HCEC 1CT (cell line): ENCODE measurements at regions not wholly inside any gene's neighbourhood (a gene's known extent, or its start where the extent isn't known, plus 50 kb on each side); places are given as distances from the start of the nearest gene placed in this dataset.
"Not testable (repeated sequence)": the region's sequence is repeated elsewhere in the genome, so short reads cannot be mapped to it uniquely, and the experiment has no call there.

Experiments used
- DNase-seq: peaks from one replicate; pipeline ENCODE4 v3.0.0-alpha.2; 2017

DNA sequence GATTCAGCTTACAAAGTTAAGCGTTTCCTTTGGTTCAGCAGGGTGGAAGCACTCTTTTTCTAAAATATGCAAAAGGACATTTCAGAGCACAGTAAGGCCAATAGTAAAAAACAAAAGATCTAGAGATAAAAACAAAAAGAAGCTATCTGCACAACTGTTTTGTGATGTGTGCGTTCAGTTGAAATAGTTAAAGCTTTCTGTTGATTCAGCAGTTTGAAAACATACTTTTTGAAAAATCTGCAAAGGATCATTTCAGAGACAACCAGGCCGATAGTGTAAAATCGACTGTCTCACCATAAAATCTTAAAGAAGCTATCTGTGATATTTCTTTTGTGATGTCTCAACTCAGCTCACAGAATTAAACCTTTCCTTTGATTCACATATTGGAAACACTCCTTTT lies 300.0 kb upstream of the ALG10B start:
- no peak for DNase-seq

GRCh38 chr12:38025916-38026315 lies 290.7 kb upstream of the ALG10B start:
- DNase-seq, result no peak

GRCh38 chr12:38053113-38053512 lies 263.5 kb upstream of the ALG10B start:
- DNase-seq, result no peak

GRCh38 chr12:38053655-38054464 lies 262.7 kb upstream of the ALG10B start:
- DNase-seq, result no peak

- no peak for DNase-seq
Measured at GRCh38 chr12:38056701-38057689, 259.6 kb upstream of the ALG10B start.

GRCh38 chr12:38099686-38100085 lies 216.9 kb upstream of the ALG10B start:
- no peak for DNase-seq

DNA sequence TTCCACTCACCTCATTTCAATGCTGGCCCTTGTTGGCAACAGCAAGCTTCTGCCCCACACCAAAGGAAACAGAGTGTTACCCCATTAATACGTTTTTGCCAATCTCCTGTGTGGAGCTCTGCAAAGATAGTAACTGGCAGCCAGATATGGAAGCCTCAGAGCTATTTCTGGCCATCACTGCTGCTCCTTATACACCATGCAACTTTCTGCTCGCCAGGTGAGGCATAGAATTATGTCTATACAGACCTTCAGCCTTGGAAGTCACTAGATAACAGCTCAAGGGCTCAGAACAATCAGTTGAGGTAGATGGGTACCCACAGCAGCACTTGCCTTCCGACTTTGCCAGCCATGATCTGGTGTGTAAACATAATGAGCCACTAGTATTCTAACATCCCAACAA lies 214.8 kb upstream of the ALG10B start:
- no peak for DNase-seq

GRCh38 chr12:38102197-38102596 lies 214.4 kb upstream of the ALG10B start:
- no peak for DNase-seq

- DNase-seq, result no peak
Measured at GRCh38 chr12:38110026-38110699, 206.4 kb upstream of the ALG10B start.

GRCh38 chr12:38113991-38114390 lies 202.6 kb upstream of the ALG10B start:
- no peak for DNase-seq

- DNase-seq, result no peak
Measured at GRCh38 chr12:38116968-38117367, 199.6 kb upstream of the ALG10B start.

- DNase-seq, result no peak
Measured at GRCh38 chr12:38118632-38119031, 197.9 kb upstream of the ALG10B start.

GRCh38 chr12:38120438-38120837 lies 196.1 kb upstream of the ALG10B start:
- no peak for DNase-seq

DNA sequence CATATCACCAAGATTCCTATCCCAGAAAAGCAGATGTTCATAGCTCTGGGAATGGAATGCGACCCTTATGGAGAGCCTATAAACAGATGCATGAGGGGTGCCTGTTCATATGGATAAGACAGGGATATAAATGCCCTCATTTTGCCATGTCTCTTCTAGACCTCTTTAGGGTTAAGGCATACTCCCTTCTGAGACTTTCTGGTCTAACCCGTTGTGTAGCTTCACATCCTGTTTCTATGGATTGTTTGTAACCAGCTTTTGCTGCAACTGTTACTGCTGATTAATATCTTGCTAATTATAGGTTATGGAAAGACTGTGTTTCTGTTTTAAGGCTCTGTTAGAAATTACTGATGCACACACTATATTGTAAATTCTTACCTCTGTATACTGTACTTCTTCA lies 193.5 kb upstream of the ALG10B start:
- not testable (repeated sequence) for DNase-seq

DNA sequence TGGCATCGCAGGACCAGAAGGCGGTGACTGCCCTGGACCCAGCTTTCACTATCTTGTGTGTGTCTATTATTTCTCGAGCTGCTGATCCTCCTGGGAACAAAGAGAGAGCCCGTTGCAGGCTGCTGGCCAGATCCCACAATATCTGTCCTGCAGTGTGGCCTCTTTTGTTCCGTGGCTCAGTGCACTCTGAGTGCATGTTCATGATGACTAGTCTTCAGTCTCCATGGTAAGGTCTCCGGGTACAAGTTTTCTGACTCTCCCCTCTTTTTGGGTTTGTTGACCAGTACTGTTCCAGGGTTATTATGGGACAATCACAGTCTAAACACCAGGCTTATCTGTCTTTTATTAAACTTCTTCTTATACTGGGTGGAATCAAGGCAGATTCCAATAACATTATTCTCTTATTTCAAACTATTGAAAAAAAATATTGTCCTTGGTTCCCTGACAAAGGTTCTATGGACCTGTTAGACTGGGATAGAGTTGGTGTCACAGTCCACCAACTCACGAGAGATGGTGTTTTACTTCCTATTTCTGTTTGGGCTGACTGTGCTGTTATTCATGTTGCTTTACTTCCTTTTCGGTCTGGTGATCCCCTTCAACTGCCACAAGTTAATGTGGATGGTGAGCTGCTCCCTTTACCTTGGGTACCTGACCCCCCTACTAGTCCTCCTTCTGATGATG lies 192.9 kb upstream of the ALG10B start:
- no peak for DNase-seq

DNA sequence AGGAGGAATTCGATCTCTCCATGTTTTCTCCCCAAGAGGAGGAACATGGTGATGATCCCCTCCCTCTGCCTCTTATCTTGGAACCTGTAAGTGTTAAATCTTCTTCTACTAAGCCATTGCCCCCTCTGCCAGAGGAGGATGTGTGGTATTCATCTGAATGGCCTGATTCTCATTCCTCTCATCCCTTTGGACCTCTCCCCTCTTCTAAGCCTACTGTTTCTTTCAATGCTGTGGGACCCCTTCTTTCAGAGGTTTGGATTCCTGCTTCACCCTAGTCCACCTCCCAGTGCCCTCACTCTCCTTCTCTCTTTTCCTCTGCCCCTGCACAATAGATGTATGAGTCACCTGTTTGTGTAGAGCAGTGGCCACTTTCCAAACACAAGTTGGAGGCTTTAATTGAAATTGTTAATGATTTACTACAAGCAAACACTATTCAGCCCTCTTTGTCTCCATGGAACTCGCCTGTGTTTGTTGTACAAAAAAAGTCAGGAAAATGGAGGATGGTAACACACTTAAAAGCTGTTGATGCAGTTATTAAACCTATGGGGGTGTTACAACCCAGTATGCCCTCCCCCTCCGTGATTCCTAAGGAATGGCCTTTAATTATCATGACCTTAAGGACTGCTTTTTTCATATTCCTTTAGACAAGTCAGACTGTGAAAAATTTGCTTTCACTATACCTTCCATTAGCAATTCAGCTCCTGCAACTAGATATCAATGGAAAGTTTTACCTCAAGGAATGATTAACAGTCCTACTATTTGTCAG lies 192.1 kb upstream of the ALG10B start:
- DNase-seq, result no peak

- no peak for DNase-seq
Measured at GRCh38 chr12:38132139-38132538, 184.4 kb upstream of the ALG10B start.

- DNase-seq, result no peak
Measured at GRCh38 chr12:38137287-38137686, 179.3 kb upstream of the ALG10B start.

DNA sequence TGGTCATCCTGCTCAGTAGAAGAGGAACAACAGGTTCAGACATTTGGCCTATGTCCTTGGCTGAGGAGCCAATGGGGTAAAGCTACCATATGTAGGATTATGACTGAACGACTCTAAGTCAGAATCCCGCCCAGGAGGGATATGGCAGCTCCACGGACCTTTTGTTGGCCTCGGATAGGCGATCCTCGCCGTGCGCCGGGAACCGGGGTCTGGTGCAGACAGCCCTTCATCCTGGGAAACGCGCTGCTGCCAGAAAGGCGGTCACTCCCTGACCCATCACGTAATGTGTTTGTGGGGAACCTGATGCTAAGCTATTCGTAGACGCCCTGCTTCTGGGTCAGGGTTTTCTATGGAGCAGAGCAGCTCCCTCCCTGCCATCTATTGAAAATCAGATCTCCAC lies 178.9 kb upstream of the ALG10B start:
- no peak for DNase-seq

- DNase-seq, result peak; percentile 37
Measured at GRCh38 chr12:38138225-38139221, 178.1 kb upstream of the ALG10B start.

DNA sequence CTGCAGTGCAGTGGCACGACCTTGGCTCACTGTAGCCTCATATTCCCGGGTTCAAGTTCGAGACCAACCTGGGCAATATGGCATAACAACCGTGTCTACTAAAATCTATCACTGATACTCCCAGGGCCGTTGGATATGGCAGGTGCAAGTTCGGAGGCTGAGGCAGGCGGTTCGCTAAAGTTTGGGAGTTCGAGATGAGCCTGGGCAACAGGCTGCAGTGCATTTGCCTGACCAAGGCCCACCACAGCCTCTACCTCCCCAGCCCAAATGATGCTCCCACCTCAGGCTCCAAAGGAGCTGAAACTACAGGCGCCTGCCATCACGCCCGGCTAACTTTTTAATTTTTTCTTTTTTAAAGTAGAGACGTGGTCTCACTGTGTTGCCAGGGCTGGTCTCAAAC lies 177.1 kb upstream of the ALG10B start:
- DNase-seq, result no peak
